ENCODE measurements at regions not wholly inside any gene's neighbourhood (a gene's known extent, or its start where the extent isn't known, plus 50 kb on each side); places are given as distances from the start of the nearest gene placed in this dataset.

- Histone ChIP-seq H3K36me3 (replicated peaks) (no peaks in the 10 kb centered on the region), H3K4me3 (ENCODE audit: low read depth, low read length) (no peak overlapping the region), H3K27me3 (replicated peaks) (no peaks in the 10 kb centered on the region), H3K27ac (no peak overlapping the region)
- TF ChIP-seq CTCF (IDR thresholded peaks at IDR 0.05; ENCODE audit: low read depth, low read length, missing control alignments) = no peak
- in situ Hi-C loops (cut with HindIII; ENCODE audit: low pct_ligation_motif_present, low sequenced_read_pairs) = no loop called here
- no peak for DNase-seq
Measured at GRCh38 chr13:77378662-77379061, 51.8 kb upstream of the MYCBP2 start.

GRCh38 chr13:77377016-77377415, 50.1 kb upstream of the MYCBP2 start:
- no peak overlapping the region for H3K4me3 ChIP-seq (ENCODE audit: low read depth, low read length)
- H3K36me3 ChIP-seq (replicated peaks) = no peaks in the 10 kb centered on the region
- no peak overlapping the region for H3K27ac ChIP-seq
- H3K27me3 ChIP-seq (replicated peaks) = no peaks in the 10 kb centered on the region
- TF ChIP-seq CTCF (IDR thresholded peaks at IDR 0.05; ENCODE audit: low read depth, low read length, missing control alignments) = no peak
- no peak for DNase-seq
- in situ Hi-C loops (cut with HindIII; ENCODE audit: low pct_ligation_motif_present, low sequenced_read_pairs) = no loop called here

Measured in brain microvascular endothelial cell (primary cell).